ENCODE measurements at regions not wholly inside any gene's neighbourhood (a gene's known extent, or its start where the extent isn't known, plus 50 kb on each side); places are given as distances from the start of the nearest gene placed in this dataset.
"Not testable (repeated sequence)": the region's sequence is repeated elsewhere in the genome, so short reads cannot be mapped to it uniquely, and the experiment has no call there.

- Mint-ChIP-seq H3K27me3 (peaks cover 0 to 32% (median 0%) of the 10 kb centered on the region in 5 donors), H3K36me3 (no peaks in the 10 kb centered on the region), H3K9me3 (no peaks in the 10 kb centered on the region), H3K27ac (peak overlapping the region in 6 of 9 donors; percentile 50 to 80 (median 58)), H3K4me1 (peaks cover 12 to 60% (median 47%) of the 10 kb centered on the region in 7 donors), H3K4me3 (peak overlapping the region; percentile 60 to 85 (median 76))
- ATAC-seq (peak; percentile 82), DNase-seq (peak in 8 of 9 donors; percentile 27 to 76 (median 56))
- Histone ChIP-seq H3K4me3 (ENCODE audit: low read length) (peak overlapping the region; percentile 36), H3K9me3 (ENCODE audit: control insufficient read depth in 2 of 3, low read length in 3 of 3) (no peaks in the 10 kb centered on the region), H3K36me3 (ENCODE audit: control insufficient read depth in 2 of 3, insufficient read depth in 3 of 3, low read length in 3 of 3) (no peaks in the 10 kb centered on the region), H3K27me3 (ENCODE audit: control insufficient read depth in 2 of 2, insufficient read depth in 2 of 2, low read length in 2 of 2) (no peaks in the 10 kb centered on the region), H3K4me1 (ENCODE audit: control insufficient read depth in 2 of 2, insufficient read depth in 2 of 2, low read length in 2 of 2) (peaks cover 5 to 39% of the 10 kb centered on the region in 2 donors), H3K27ac (ENCODE audit: low read depth, low read length) (no peak overlapping the region)
- POLR2A ChIA-PET, result interaction anchor here (0.6 to 5.9 kb wide), 7 partner anchors 10 to 409 kb away, joined by 3 to 46 read pairs (median 4); partner anchors contain the start of gene MGMT
- CTCF ChIA-PET, result interaction anchor here (0.9 to 1.7 kb wide), 3 partner anchors 22 to 275 kb away, joined by 4 to 7 read pairs (median 4); no protein-coding TSS in a partner anchor
- intact Hi-C loops (cut with micrococcal nuclease), result loop anchor here (1.0 to 5.0 kb wide), 3 partner anchors 22 to 44 kb away; no protein-coding TSS in a partner anchor
Observed at GRCh38 chr10:129057856-129058663, 409.0 kb upstream of the MGMT start.

GRCh38 chr10:129058664-129059155 lies 408.3 kb upstream of the MGMT start:
- Histone ChIP-seq H3K4me1 (ENCODE audit: control insufficient read depth in 2 of 2, insufficient read depth in 2 of 2, low read length in 2 of 2) (peaks cover 5 to 39% of the 10 kb centered on the region in 2 donors), H3K36me3 (ENCODE audit: control insufficient read depth in 2 of 3, insufficient read depth in 3 of 3, low read length in 3 of 3) (no peaks in the 10 kb centered on the region), H3K27ac (ENCODE audit: low read depth, low read length) (no peak overlapping the region), H3K4me3 (ENCODE audit: low read length) (peak overlapping the region; percentile 36), H3K27me3 (ENCODE audit: control insufficient read depth in 2 of 2, insufficient read depth in 2 of 2, low read length in 2 of 2) (no peaks in the 10 kb centered on the region), H3K9me3 (ENCODE audit: control insufficient read depth in 2 of 3, low read length in 3 of 3) (no peaks in the 10 kb centered on the region)
- Mint-ChIP-seq H3K9me3 (no peaks in the 10 kb centered on the region), H3K4me3 (peak overlapping the region in 6 of 10 donors; percentile 14 to 85 (median 75)), H3K27me3 (peaks cover 0 to 34% (median 0%) of the 10 kb centered on the region in 5 donors), H3K36me3 (no peaks in the 10 kb centered on the region), H3K4me1 (peaks cover 12 to 60% (median 47%) of the 10 kb centered on the region in 7 donors), H3K27ac (peak overlapping the region in 2 of 9 donors; percentile 78 to 80)
- intact Hi-C loops (cut with micrococcal nuclease), result loop anchor here (1.0 to 5.0 kb wide), 3 partner anchors 22 to 44 kb away; no protein-coding TSS in a partner anchor
- POLR2A ChIA-PET, result interaction anchor here (1.6 to 5.9 kb wide), 3 partner anchors 15 to 50 kb away, joined by 4 to 46 read pairs (median 5); no protein-coding TSS in a partner anchor
- no peak for ATAC-seq
- DNase-seq, result no peak
- CTCF ChIA-PET, result interaction anchor here (0.9 kb wide), 1 partner anchor 274 kb away, joined by 4 read pairs; no protein-coding TSS in a partner anchor

- no peak for ATAC-seq
- Mint-ChIP-seq H3K27me3 (peaks cover 0 to 39% (median 5%) of the 10 kb centered on the region in 5 donors), H3K27ac (no peak overlapping the region), H3K4me3 (no peak overlapping the region), H3K9me3 (no peaks in the 10 kb centered on the region), H3K36me3 (no peaks in the 10 kb centered on the region), H3K4me1 (peaks cover 12 to 52% (median 47%) of the 10 kb centered on the region in 7 donors)
- DNase-seq, result no peak
- Histone ChIP-seq H3K27me3 (ENCODE audit: control insufficient read depth in 2 of 2, insufficient read depth in 2 of 2, low read length in 2 of 2) (no peaks in the 10 kb centered on the region), H3K27ac (ENCODE audit: low read depth, low read length) (no peak overlapping the region), H3K36me3 (ENCODE audit: control insufficient read depth in 2 of 3, insufficient read depth in 3 of 3, low read length in 3 of 3) (no peaks in the 10 kb centered on the region), H3K9me3 (ENCODE audit: control insufficient read depth in 2 of 3, low read length in 3 of 3) (no peaks in the 10 kb centered on the region), H3K4me1 (ENCODE audit: control insufficient read depth in 2 of 2, insufficient read depth in 2 of 2, low read length in 2 of 2) (peaks cover 5 to 39% of the 10 kb centered on the region in 2 donors), H3K4me3 (ENCODE audit: low read length) (no peak overlapping the region)
- ChIA-PET POLR2A (interaction anchor here (0.9 to 5.9 kb wide), 3 partner anchors 9 to 24 kb away, joined by 3 to 46 read pairs (median 5); no protein-coding TSS in a partner anchor), CTCF (no interaction called here)
- intact Hi-C loops (cut with micrococcal nuclease), result loop anchor here in 1 of 2 donors (5.0 kb wide), 1 partner anchor 42 kb away; no protein-coding TSS in a partner anchor
Observed at GRCh38 chr10:129059977-129060376, 407.1 kb upstream of the MGMT start.

- POLR2A ChIA-PET, result interaction anchor here (0.9 kb wide), 1 partner anchor 26 kb away, joined by 4 read pairs; no protein-coding TSS in a partner anchor
- Histone ChIP-seq H3K4me1 (ENCODE audit: control insufficient read depth in 2 of 2, insufficient read depth in 2 of 2, low read length in 2 of 2) (peaks cover 3 to 17% of the 10 kb centered on the region in 2 donors), H3K27me3 (ENCODE audit: control insufficient read depth in 2 of 2, insufficient read depth in 2 of 2, low read length in 2 of 2) (no peaks in the 10 kb centered on the region), H3K27ac (ENCODE audit: low read depth, low read length) (no peak overlapping the region), H3K4me3 (ENCODE audit: low read length) (no peak overlapping the region), H3K36me3 (ENCODE audit: control insufficient read depth in 2 of 3, insufficient read depth in 3 of 3, low read length in 3 of 3) (no peaks in the 10 kb centered on the region), H3K9me3 (ENCODE audit: control insufficient read depth in 2 of 3, low read length in 3 of 3) (no peaks in the 10 kb centered on the region)
- H3K4me3 Mint-ChIP-seq, result no peak overlapping the region
- no peaks in the 10 kb centered on the region for H3K9me3 Mint-ChIP-seq
- CTCF ChIA-PET, result no interaction called here
- H3K27ac Mint-ChIP-seq, result no peak overlapping the region
- intact Hi-C loops (cut with micrococcal nuclease), result no loop called here
- ATAC-seq, result no peak
- H3K36me3 Mint-ChIP-seq, result no peaks in the 10 kb centered on the region
- DNase-seq, result no peak
- H3K4me1 Mint-ChIP-seq, result peaks cover 5 to 24% (median 18%) of the 10 kb centered on the region in 7 donors
- H3K27me3 Mint-ChIP-seq, result peaks cover 0 to 46% (median 6%) of the 10 kb centered on the region in 5 donors
Observed at GRCh38 chr10:129063212-129063611, 403.8 kb upstream of the MGMT start.

GRCh38 chr10:129063877-129064276 lies 403.2 kb upstream of the MGMT start:
- Mint-ChIP-seq H3K4me3 (no peak overlapping the region), H3K9me3 (no peaks in the 10 kb centered on the region), H3K27ac (no peak overlapping the region), H3K36me3 (no peaks in the 10 kb centered on the region), H3K27me3 (peaks cover 0 to 46% (median 6%) of the 10 kb centered on the region in 5 donors), H3K4me1 (peaks cover 3 to 17% (median 12%) of the 10 kb centered on the region in 7 donors)
- Histone ChIP-seq H3K9me3 (ENCODE audit: control insufficient read depth in 2 of 3, low read length in 3 of 3) (no peaks in the 10 kb centered on the region), H3K4me3 (ENCODE audit: low read length) (no peak overlapping the region), H3K27ac (ENCODE audit: low read depth, low read length) (no peak overlapping the region), H3K27me3 (ENCODE audit: control insufficient read depth in 2 of 2, insufficient read depth in 2 of 2, low read length in 2 of 2) (no peaks in the 10 kb centered on the region), H3K4me1 (ENCODE audit: control insufficient read depth in 2 of 2, insufficient read depth in 2 of 2, low read length in 2 of 2) (peaks cover 0 to 10% of the 10 kb centered on the region in 2 donors), H3K36me3 (ENCODE audit: control insufficient read depth in 2 of 3, insufficient read depth in 3 of 3, low read length in 3 of 3) (no peaks in the 10 kb centered on the region)
- CTCF ChIA-PET, result no interaction called here
- POLR2A ChIA-PET, result no interaction called here
- DNase-seq (no peak), ATAC-seq (no peak)
- intact Hi-C loops (cut with micrococcal nuclease), result no loop called here

GRCh38 chr10:129066529-129066928 lies 400.5 kb upstream of the MGMT start:
- H3K4me1 Mint-ChIP-seq; H3K27ac Mint-ChIP-seq; ATAC-seq; DNase-seq; H3K36me3 Mint-ChIP-seq; H3K9me3 Mint-ChIP-seq; H3K9me3 ChIP-seq (ENCODE audit: control insufficient read depth in 2 of 3, low read length in 3 of 3); H3K4me3 ChIP-seq (ENCODE audit: low read length); H3K27me3 ChIP-seq (ENCODE audit: control insufficient read depth in 2 of 2, insufficient read depth in 2 of 2, low read length in 2 of 2); H3K4me3 Mint-ChIP-seq; CTCF ChIA-PET; POLR2A ChIA-PET; H3K36me3 ChIP-seq (ENCODE audit: control insufficient read depth in 2 of 3, insufficient read depth in 3 of 3, low read length in 3 of 3); intact Hi-C loops (cut with micrococcal nuclease); H3K4me1 ChIP-seq (ENCODE audit: control insufficient read depth in 2 of 2, insufficient read depth in 2 of 2, low read length in 2 of 2); H3K27ac ChIP-seq (ENCODE audit: low read depth, low read length): not testable (repeated sequence)
- peaks cover 0 to 24% (median 6%) of the 10 kb centered on the region in 5 donors for H3K27me3 Mint-ChIP-seq
